Esophagus squamous epithelium (tissue), 5 donors: ENCODE measurements at regions not wholly inside any gene's neighbourhood (a gene's known extent, or its start where the extent isn't known, plus 50 kb on each side); places are given as distances from the start of the nearest gene placed in this dataset.

Experiments
- DNase-seq: peaks from one replicate; lab custom pipeline; 2025; lab: John Stamatoyannopoulos, UW
- H3K27ac ChIP-seq, 4 donors: fragments of 200-600 bp; sonication (generic); one replicate each; pipeline ENCODE4 v1.5.1; 2016 to 2019; ENCODE audit warnings: mild to moderate bottlenecking in 1 of 4
- H3K27me3 ChIP-seq, 4 donors: fragments of 200-600 bp; sonication (generic); 1 replicate in 3 of 4; 2 replicates in 1 of 4; pipeline versions ENCODE4 v1.5.1 to v1.6.0; 2017 to 2021; ENCODE audit warnings: antibody characterized with exemption in 1 of 4
- H3K36me3 ChIP-seq, 3 donors: fragments of 200-600 bp; sonication (generic); one replicate each; pipeline ENCODE4 v1.5.1; 2016 to 2019
- H3K4me1 ChIP-seq, 3 donors: fragments of 200-600 bp; sonication (generic); one replicate each; pipeline ENCODE4 v1.5.1; 2017 to 2019
- H3K4me3 ChIP-seq, 4 donors: fragments of 200-600 bp; sonication (generic); 1 replicate in 3 of 4; 2 replicates in 1 of 4; pipeline ENCODE4 v1.5.1; 2016 to 2019; ENCODE audit warnings: mild to moderate bottlenecking in 2 of 4, moderate library complexity in 1 of 4
- H3K9me3 ChIP-seq, 3 donors: fragments of 200-600 bp; sonication (generic); one replicate each; pipeline ENCODE4 v1.5.1; 2016 to 2019
- CTCF ChIP-seq, 6 experiments: fragments of 450-650 bp in 4 of 6; fragments of 200-600 bp in 2 of 6; sonication (generic) in 2 of 6; IDR thresholded peaks; one replicate each; pipeline ENCODE4 v1.5.1; 2016 to 2019; ENCODE audit warnings: antibody characterized with exemption in 6 of 6, mild to moderate bottlenecking in 4 of 6, moderate library complexity in 4 of 6
- POLR2A ChIP-seq, 4 donors: fragments of 450-650 bp; IDR thresholded peaks; one replicate each; pipeline ENCODE4 v1.6.1; 2017; ENCODE audit warnings: antibody characterized with exemption in 4 of 4, mild to moderate bottlenecking in 4 of 4, moderate library complexity in 3 of 4
- WGBS, 2 donors: methylation state at CpG; one replicate each; pipeline ENCODE4 v1.1.5; 2018; 5-methylcytosine and 5-hydroxymethylcytosine counted together
- intact Hi-C: fragments of 100-400 bp; cut with DNase I; formaldehyde crosslinking; loops from one replicate; pipeline ENCODE4 v1.15.0; 2022
- donor health status: DM: yes; HTN: yes; CAD: no.

GRCh38 chr11:91158297-91158696, 935.4 kb upstream of the CHORDC1 start:
- no peak overlapping the region for H3K27ac ChIP-seq
- WGBS, 2 donors = 48 to 53% methylated on average over 1 of the region's 1 CpG
- no peaks in the 10 kb centered on the region for H3K9me3 ChIP-seq
- no peaks in the 10 kb centered on the region for H3K27me3 ChIP-seq
- intact Hi-C loops = no loop called here
- H3K36me3 ChIP-seq = no peaks in the 10 kb centered on the region
- no peak for DNase-seq
- H3K4me1 ChIP-seq = no peaks in the 10 kb centered on the region
- no peak for TF ChIP-seq CTCF (IDR thresholded peaks at IDR 0.05)
- TF ChIP-seq POLR2A (IDR thresholded peaks at IDR 0.05) = no peak
- H3K4me3 ChIP-seq = no peak overlapping the region

- intact Hi-C loops = no loop called here
- 76 to 77% methylated on average over 8 of the region's 8 CpGs for WGBS, 2 donors
- Histone ChIP-seq H3K4me1 (no peaks in the 10 kb centered on the region), H3K4me3 (no peak overlapping the region), H3K36me3 (no peaks in the 10 kb centered on the region), H3K9me3 (peaks cover 0 to 11% (median 8%) of the 10 kb centered on the region in 3 donors), H3K27ac (no peak overlapping the region), H3K27me3 (no peaks in the 10 kb centered on the region)
- DNase-seq = no peak
- TF ChIP-seq CTCF (IDR thresholded peaks at IDR 0.05) (no peak), POLR2A (IDR thresholded peaks at IDR 0.05) (no peak)
These were observed 933.2 kb upstream of the CHORDC1 start for GRCh38 chr11:91156041-91156440.

GRCh38 chr11:91147885-91148284, 925.0 kb upstream of the CHORDC1 start:
- WGBS, 2 donors = 48 to 62% methylated on average over 2 of the region's 2 CpGs
- TF ChIP-seq CTCF (IDR thresholded peaks at IDR 0.05) (no peak), POLR2A (IDR thresholded peaks at IDR 0.05) (no peak)

GRCh38 chr11:91141655-91142054, 918.8 kb upstream of the CHORDC1 start:
- no peaks in the 10 kb centered on the region for H3K27me3 ChIP-seq
- WGBS, 2 donors = 77 to 84% methylated on average over 3 of the region's 3 CpGs
- no peak overlapping the region for H3K4me3 ChIP-seq
- no peaks in the 10 kb centered on the region for H3K4me1 ChIP-seq
- DNase-seq = no peak
- H3K9me3 ChIP-seq = no peaks in the 10 kb centered on the region
- no peak for TF ChIP-seq POLR2A (IDR thresholded peaks at IDR 0.05)
- intact Hi-C loops = no loop called here
- H3K27ac ChIP-seq = no peak overlapping the region
- H3K36me3 ChIP-seq = no peaks in the 10 kb centered on the region

More at GRCh38 chr11:91147885-91148284, 925.0 kb upstream of the CHORDC1 start:
- Histone ChIP-seq H3K4me3 (no peak overlapping the region), H3K27me3 (no peaks in the 10 kb centered on the region), H3K9me3 (peaks cover 0 to 10% (median 8%) of the 10 kb centered on the region in 3 donors), H3K27ac (no peak overlapping the region), H3K36me3 (no peaks in the 10 kb centered on the region), H3K4me1 (no peaks in the 10 kb centered on the region)
- intact Hi-C loops = no loop called here
- DNase-seq = no peak

GRCh38 chr11:91136631-91137030, 913.8 kb upstream of the CHORDC1 start:
- Histone ChIP-seq H3K4me1 (no peaks in the 10 kb centered on the region), H3K9me3 (no peaks in the 10 kb centered on the region), H3K4me3 (no peak overlapping the region), H3K27ac (no peak overlapping the region), H3K27me3 (no peaks in the 10 kb centered on the region), H3K36me3 (no peaks in the 10 kb centered on the region)
- WGBS, 2 donors = 72 to 85% methylated on average over 2 of the region's 2 CpGs
- no peak for DNase-seq
- intact Hi-C loops = no loop called here
- no peak for TF ChIP-seq CTCF (IDR thresholded peaks at IDR 0.05)
- no peak for TF ChIP-seq POLR2A (IDR thresholded peaks at IDR 0.05)

- Histone ChIP-seq H3K27ac (no peak overlapping the region), H3K9me3 (no peaks in the 10 kb centered on the region), H3K36me3 (no peaks in the 10 kb centered on the region), H3K4me3 (no peak overlapping the region), H3K27me3 (no peaks in the 10 kb centered on the region), H3K4me1 (no peaks in the 10 kb centered on the region)
- intact Hi-C loops = no loop called here
- DNase-seq = no peak
- TF ChIP-seq CTCF (IDR thresholded peaks at IDR 0.05) = no peak
- TF ChIP-seq POLR2A (IDR thresholded peaks at IDR 0.05) = no peak
These were observed 910.5 kb upstream of the CHORDC1 start for GRCh38 chr11:91133361-91133760.
